Cerebellar nuclear complex (tissue), 1 donor: ENCODE measurements at regions not wholly inside any gene's neighbourhood (a gene's known extent, or its start where the extent isn't known, plus 50 kb on each side); places are given as distances from the start of the nearest gene placed in this dataset.

Experiments used
- DNase-seq, 2 experiments: peaks; one replicate each; lab custom pipeline; 2025; lab: John Stamatoyannopoulos, UW

GRCh38 chrX:8869812-8870211 is 68.6 kb upstream of the FAM9A start:
- DNase-seq, result no peak

- no peak for DNase-seq
Observed at GRCh38 chrX:8868906-8869305, 67.7 kb upstream of the FAM9A start.

- no peak for DNase-seq
Observed at GRCh38 chrX:8868070-8868773, 67.0 kb upstream of the FAM9A start.

GRCh38 chrX:8867406-8867805 is 66.2 kb upstream of the FAM9A start:
- no peak for DNase-seq

GRCh38 chrX:8864161-8864560 is 63.0 kb upstream of the FAM9A start:
- no peak for DNase-seq

GRCh38 chrX:8861908-8862307 is 60.7 kb upstream of the FAM9A start:
- no peak for DNase-seq

- no peak for DNase-seq
Observed at GRCh38 chrX:8851231-8851886, 50.2 kb upstream of the FAM9A start.
